Omental fat pad (tissue), 3 donors: ENCODE measurements at regions not wholly inside any gene's neighbourhood (a gene's known extent, or its start where the extent isn't known, plus 50 kb on each side); places are given as distances from the start of the nearest gene placed in this dataset.

ENCODE experiments used
- ATAC-seq: fragments of 150-250 bp; one replicate; pipeline ENCODE4 v1.9.1; 2016; ENCODE audit warnings: mild to moderate bottlenecking, moderate library complexity; ENCODE audit not compliant: low FRiP score
- DNase-seq: peaks from one replicate; pipeline ENCODE4 v3.0.0-alpha.2; 2019; ENCODE audit warnings: low spot score
- CTCF ChIP-seq, 3 donors: fragments of 450-650 bp; IDR thresholded peaks; one replicate each; pipeline ENCODE4 v1.5.1; 2016 to 2017; ENCODE audit warnings: antibody characterized with exemption in 3 of 3, mild to moderate bottlenecking in 3 of 3, moderate library complexity in 2 of 3

- no peak for TF ChIP-seq CTCF (IDR thresholded peaks at IDR 0.05)
- no peak for ATAC-seq
- DNase-seq, result no peak
Observed at GRCh38 chrX:34716302-34716701, 59.2 kb upstream of the TMEM47 start.

GRCh38 chrX:34734383-34734782 is 77.3 kb upstream of the TMEM47 start:
- no peak for DNase-seq
- TF ChIP-seq CTCF (IDR thresholded peaks at IDR 0.05), result no peak
- ATAC-seq, result no peak

DNA sequence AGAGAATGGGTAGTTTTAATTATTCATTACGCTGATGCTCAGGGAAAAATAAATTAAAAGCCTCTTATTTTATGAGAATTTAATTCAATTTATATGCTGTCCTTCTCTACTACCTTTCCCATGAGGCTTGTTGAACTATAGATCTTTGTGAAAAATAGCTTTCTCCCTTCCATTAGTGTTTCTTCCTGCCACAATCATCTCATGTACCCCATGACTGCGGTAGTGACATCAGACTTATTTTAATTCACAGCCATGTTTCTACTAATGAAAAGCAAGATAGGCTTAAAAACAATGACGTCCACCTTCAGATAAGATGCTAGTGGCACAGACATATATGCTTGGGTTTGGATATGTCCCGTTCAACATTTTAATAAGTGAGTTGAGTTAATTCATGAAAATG is 87.4 kb upstream of the TMEM47 start:
- DNase-seq, result no peak
- no peak for TF ChIP-seq CTCF (IDR thresholded peaks at IDR 0.05)
- ATAC-seq, result no peak

DNA sequence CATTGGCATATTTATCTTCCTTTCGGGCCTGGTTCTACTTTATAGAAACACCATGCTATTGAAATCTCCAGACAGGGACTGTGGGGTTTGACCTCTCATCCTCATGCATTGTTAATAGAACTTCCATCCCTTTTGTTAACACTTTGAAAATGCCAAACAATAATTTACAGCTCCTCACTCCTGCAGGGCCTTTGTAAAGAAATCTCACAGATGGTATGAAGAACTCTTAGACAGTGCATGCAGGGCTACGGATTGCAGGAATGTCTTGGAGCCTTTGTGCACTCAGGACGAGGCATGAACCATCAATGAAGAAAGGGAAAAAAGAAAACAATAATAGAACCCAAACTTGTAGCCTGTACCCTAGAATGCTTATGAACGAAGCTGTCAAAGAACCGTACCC is 92.8 kb upstream of the TMEM47 start:
- no peak for ATAC-seq
- no peak for DNase-seq
- TF ChIP-seq CTCF (IDR thresholded peaks at IDR 0.05), result no peak

- DNase-seq, result no peak
- no peak for TF ChIP-seq CTCF (IDR thresholded peaks at IDR 0.05)
- ATAC-seq, result no peak
Observed at GRCh38 chrX:34764852-34765361, 107.8 kb upstream of the TMEM47 start.

- no peak for TF ChIP-seq CTCF (IDR thresholded peaks at IDR 0.05)
- DNase-seq (no peak), ATAC-seq (no peak)
Observed at GRCh38 chrX:34768290-34768689, 111.2 kb upstream of the TMEM47 start.

DNA sequence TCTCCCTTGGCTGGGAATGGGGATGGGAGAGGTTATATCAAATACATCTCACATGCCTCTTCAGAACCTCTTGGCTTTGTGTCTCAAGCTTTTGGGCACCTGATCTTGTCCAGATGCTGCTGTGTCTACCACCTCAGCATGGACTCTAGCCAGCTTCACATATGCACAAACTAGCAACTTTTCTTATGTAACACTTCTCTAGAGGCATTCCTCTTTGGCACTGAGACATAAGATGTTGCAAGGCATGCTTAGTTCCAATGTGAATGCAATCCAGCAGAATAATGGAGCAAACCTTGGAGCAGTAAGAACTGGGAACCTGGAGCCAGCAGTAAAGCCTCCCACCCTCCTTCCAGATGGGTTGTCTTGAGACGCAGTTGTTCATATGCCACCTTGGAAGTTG is 113.4 kb upstream of the TMEM47 start:
- no peak for DNase-seq
- no peak for ATAC-seq
- TF ChIP-seq CTCF (IDR thresholded peaks at IDR 0.05), result no peak
